Right cardiac atrium (tissue), 5 donors: ENCODE measurements at regions not wholly inside any gene's neighbourhood (a gene's known extent, or its start where the extent isn't known, plus 50 kb on each side); places are given as distances from the start of the nearest gene placed in this dataset.
A peak's percentile ranks its signal among the peaks of the same experiment; 100 is the strongest.

Experiments used
- ATAC-seq, 2 donors: fragments of 200-7000 bp; cut with Tn5 transposase; one replicate each; pipeline versions ENCODE4 v1.8.0 to v1.9.1; 2020; ENCODE audit warnings: moderate library complexity in 2 of 2, mild to moderate bottlenecking in 1 of 2
- DNase-seq, 3 donors: peaks; one replicate each; pipeline ENCODE4 v3.0.0-alpha.2; 2020
- H3K27ac ChIP-seq: one replicate; pipeline ENCODE4 v1.5.1; 2013; ENCODE audit warnings: mild to moderate bottlenecking, low read length, control low read depth, moderate library complexity
- H3K27me3 ChIP-seq: one replicate; pipeline ENCODE4 v1.6.1; 2013; ENCODE audit not compliant: control insufficient read depth, insufficient read depth
- H3K4me1 ChIP-seq: one replicate; pipeline ENCODE4 v1.6.1; 2013; ENCODE audit warnings: low read length; ENCODE audit not compliant: control insufficient read depth, insufficient read depth
- H3K4me3 ChIP-seq: one replicate; pipeline ENCODE4 v1.5.1; 2013; ENCODE audit warnings: low read length, control low read depth
- H3K9me3 ChIP-seq: one replicate; pipeline ENCODE4 v1.6.1; 2013; ENCODE audit warnings: low read length; ENCODE audit not compliant: control insufficient read depth
- whole genome bisulfite sequencing: extraction: QIAGEN DNeasy Blood & Tissue Kit; methylation state at CpG from one replicate; pipeline ENCODE4 v1.1.7; 2013; 5-methylcytosine and 5-hydroxymethylcytosine counted together
- intact Hi-C, 4 donors: fragments of 100-400 bp; cut with DNase I; formaldehyde crosslinking; loops; one replicate each; pipeline versions ENCODE4 v1.11.0 to v1.14.0; 2022 to 2023
- donor health status: healthy with polysubstance abuse.
- donor health status: DM: no; HTN: yes; CAD: no.
- donor health status: DM: no; HTN: no; CAD: no.
- donor health status: DM: no; HTN: yes; CAD: no; lungs with severe emphysema.
- donor health status: DM: yes; HTN: yes; CAD: no.

DNA sequence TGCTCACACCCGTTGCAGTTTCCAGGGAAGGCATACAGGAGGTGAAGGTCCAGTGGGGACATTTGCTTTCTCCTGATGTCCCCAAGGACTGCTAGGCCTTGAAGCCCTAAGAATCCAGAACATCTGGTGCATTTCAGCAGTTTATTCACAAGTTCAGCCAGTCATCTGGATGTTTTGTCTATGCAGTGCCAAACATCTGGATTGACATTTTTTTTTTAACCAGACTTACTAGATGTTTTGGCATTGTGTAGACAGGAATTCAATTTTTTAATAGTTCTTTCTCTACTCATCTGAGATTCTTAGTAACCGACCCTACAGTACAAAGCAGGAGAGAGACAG, 256.2 kb downstream of the CLIC5 start:
- no peak for DNase-seq
- Histone ChIP-seq H3K4me1 (no peaks in the 10 kb centered on the region), H3K27me3 (no peaks in the 10 kb centered on the region), H3K27ac (no peak overlapping the region), H3K9me3 (no peaks in the 10 kb centered on the region), H3K4me3 (no peak overlapping the region)
- intact Hi-C loops: no loop called here
- ATAC-seq: no peak
- WGBS: 48% methylated on average over 2 of the region's 2 CpGs

DNA sequence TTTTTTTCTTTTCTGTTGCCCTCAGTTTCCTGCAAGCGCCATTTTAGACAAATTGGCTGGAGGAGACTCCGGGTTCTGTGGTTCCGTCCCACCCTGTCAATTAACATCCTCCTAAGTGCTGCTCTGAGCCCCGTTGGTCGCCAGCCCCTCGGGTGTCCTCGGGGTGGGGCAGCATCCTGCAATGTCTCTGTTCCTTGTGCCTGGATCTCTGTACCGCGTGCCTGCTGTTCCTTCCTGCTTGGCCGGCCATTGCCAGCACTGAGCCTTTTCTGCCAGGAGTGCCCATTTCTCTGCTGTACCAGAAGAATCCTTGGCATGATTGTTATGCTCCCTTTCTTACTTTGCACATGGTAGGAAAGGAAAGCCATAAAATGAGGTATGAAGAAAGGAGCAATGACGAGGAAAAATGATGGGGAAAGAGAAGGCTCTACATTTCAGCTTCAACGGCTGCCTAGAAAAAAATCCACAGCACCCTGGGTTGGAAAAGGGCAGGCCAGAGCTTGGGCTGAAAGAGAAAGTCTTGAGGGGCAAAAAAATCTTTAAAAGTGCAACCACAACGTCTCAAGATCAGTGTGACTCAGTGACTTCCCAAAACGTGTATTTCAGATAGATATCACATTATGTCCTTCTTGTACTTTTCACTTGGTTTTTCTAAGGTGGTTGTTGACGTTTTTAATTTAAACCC, 256.7 kb downstream of the CLIC5 start:
- H3K4me1 ChIP-seq: no peaks in the 10 kb centered on the region
- intact Hi-C loops: no loop called here
- DNase-seq (no peak), ATAC-seq (no peak)
- no peak overlapping the region for H3K4me3 ChIP-seq
- H3K27me3 ChIP-seq: no peaks in the 10 kb centered on the region
- no peaks in the 10 kb centered on the region for H3K9me3 ChIP-seq
- H3K27ac ChIP-seq: no peak overlapping the region
- 71% methylated on average over 15 of the region's 15 CpGs for WGBS

DNA sequence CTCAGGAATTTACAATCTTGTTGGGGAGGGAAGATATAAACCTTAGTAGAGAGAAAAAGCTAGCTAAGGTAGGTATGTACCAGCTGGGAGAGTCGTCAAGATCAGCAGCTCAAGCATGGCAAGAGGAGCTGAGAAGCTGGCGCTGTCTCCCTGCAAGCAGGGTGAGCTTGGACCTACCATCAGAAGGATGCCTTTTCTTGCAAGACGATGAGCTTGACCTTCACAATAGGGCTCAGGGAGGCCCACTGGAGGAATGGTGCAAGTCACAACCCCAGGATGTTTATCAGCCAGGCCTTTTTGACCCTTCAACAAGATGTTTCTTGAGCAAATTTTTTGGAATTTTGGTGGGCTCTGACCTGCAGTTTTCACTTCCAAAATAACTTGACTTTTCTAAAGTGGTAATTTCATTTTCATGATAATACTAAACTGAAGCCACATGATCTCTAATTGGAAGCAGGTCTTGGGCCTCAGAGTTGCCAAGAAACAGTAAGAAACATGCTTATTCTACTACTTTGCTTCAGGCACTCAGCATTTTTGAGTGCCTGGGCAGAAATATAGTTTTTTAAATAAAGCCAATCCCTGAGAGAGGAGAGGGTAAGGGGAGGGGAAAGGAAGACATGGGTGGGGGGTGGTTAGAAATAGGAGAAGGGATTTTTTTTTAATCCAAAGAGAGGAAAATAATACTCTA, 258.1 kb downstream of the CLIC5 start:
- 75% methylated on average over 3 of the region's 3 CpGs for WGBS
- Histone ChIP-seq H3K27ac (no peak overlapping the region), H3K27me3 (no peaks in the 10 kb centered on the region), H3K4me1 (no peaks in the 10 kb centered on the region), H3K4me3 (no peak overlapping the region), H3K9me3 (no peaks in the 10 kb centered on the region)
- ATAC-seq (no peak), DNase-seq (no peak)
- intact Hi-C loops: no loop called here

DNA sequence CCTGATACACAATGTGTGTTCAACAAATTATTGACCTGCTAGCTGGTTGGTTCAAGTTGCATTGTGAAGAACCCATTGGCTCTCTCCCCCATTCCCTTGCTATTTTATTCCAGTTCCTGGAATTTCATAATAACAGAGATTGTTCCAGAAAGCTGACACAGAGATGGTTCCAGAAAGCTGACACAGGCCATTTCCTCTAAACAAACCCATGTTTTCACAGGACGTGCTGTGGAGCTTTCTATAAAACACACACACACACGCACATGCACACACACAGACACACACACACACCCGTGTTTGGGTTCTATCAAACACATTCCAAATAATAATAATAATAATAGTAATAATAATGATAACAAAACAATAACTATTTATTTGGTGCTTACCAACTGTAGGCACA, 259.1 kb downstream of the CLIC5 start:
- no peak for ATAC-seq
- no peaks in the 10 kb centered on the region for H3K27me3 ChIP-seq
- intact Hi-C loops: no loop called here

DNA sequence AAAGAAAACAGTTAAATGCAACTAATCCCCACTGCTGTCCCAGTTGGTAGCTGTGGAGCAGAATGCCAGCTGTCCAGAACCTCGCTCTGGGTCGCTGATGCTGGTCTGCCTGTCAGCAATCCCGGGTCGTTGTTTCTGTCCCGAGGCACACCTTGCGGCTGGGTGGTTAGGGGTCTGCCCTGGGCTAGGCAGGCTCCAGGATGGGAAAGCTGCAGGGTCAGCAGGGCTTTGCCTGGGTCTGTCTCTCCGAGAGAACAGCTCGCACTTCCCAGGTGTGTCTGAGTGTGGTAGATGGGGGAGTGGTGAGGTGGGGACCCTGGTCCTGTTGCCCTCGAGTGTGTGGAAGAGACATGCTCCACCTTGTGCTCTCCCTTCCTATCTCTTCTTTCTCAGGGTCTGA, 261.2 kb downstream of the CLIC5 start:
- 88% methylated on average over 9 of the region's 9 CpGs for WGBS
- Histone ChIP-seq H3K4me1 (no peaks in the 10 kb centered on the region), H3K4me3 (no peak overlapping the region), H3K9me3 (no peaks in the 10 kb centered on the region), H3K27me3 (no peaks in the 10 kb centered on the region), H3K27ac (no peak overlapping the region)
- peak in 1 of 3 donors; percentile 39 for DNase-seq
- intact Hi-C loops: no loop called here
- ATAC-seq: no peak

More for the DNA sequence above, 259.1 kb downstream of the CLIC5 start:
- 48% methylated on average over 3 of the region's 3 CpGs for WGBS
- Histone ChIP-seq H3K27ac (no peak overlapping the region), H3K4me3 (no peak overlapping the region), H3K9me3 (no peaks in the 10 kb centered on the region), H3K4me1 (no peaks in the 10 kb centered on the region)
- no peak for DNase-seq

DNA sequence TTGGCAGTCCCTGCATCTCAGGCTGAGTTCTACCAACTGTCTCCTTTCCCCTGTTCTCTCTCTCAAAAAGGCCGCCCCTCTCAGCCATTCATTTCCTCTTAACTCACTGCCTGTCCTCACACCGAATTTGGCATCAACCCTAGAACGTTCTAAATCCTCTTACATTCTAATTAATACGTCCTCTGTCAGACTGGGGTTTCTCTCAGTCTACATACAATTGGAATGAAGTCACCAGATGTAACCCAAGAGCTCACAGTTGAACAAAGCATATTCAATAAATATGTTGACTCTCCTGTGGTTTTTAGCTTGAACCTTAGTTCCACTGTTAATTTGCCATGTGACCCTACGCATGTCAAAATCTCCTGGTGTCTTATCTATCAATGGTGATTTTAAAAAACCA, 269.6 kb downstream of the CLIC5 start:
- H3K27me3 ChIP-seq: no peaks in the 10 kb centered on the region
- DNase-seq (no peak), ATAC-seq (no peak)
- no peaks in the 10 kb centered on the region for H3K4me1 ChIP-seq
- intact Hi-C loops: no loop called here
- 52% methylated on average over 5 of the region's 5 CpGs for WGBS
- H3K27ac ChIP-seq: no peak overlapping the region
- no peak overlapping the region for H3K4me3 ChIP-seq
- peaks cover 5% of the 10 kb centered on the region for H3K9me3 ChIP-seq

DNA sequence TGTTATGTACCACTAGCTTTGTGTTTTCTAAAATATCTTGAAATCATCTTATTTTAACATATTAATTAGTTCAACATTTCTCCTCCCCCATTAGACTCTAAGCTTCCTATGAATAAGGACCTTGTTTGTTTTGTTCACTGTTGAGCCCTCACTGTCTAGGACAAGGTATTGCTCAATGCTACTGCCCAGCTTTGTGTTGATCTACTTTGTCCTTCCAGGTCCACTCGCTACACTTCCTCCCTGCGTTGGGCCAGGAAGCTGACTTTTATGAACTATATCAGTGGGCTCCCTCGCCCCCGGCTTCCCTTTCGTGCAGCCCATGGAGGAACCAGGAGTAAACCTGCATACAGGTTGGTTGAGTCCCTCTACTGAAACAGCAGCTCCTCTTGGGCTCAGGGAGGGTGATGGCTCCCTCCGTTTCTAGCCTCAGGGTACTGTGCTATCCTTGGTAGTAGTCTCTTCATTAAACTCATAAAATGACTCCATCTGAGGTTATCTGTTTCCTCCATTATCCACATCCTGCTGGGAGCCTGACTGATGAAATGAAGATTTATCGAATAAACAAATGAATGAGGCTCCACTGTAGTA, 272.5 kb downstream of the CLIC5 start:
- Histone ChIP-seq H3K9me3 (peaks cover 4% of the 10 kb centered on the region), H3K27ac (no peak overlapping the region), H3K4me1 (no peaks in the 10 kb centered on the region), H3K27me3 (no peaks in the 10 kb centered on the region), H3K4me3 (no peak overlapping the region)
- WGBS: 77% methylated on average over 7 of the region's 7 CpGs
- intact Hi-C loops: no loop called here
- ATAC-seq: no peak
- no peak for DNase-seq

DNA sequence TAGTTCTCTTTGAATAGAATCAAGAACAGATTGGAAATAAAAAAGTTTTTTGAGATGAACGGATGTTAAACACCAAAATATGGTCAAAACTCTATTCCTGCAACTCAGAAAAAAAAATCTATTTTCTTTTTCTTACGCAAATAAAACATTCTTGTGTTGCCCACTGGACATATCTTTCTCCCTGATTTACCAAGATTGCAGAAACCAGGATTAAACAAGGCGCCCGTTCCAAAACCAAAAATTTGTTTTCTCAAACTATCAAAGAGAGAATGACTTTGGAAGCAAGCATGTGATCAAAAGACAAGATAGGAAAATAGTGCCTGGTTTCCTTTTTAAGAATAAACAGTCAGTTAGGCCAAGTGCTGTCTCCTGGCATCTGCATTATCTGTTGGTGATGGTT, 273.1 kb downstream of the CLIC5 start:
- Histone ChIP-seq H3K4me1 (no peaks in the 10 kb centered on the region), H3K27ac (no peak overlapping the region), H3K4me3 (no peak overlapping the region), H3K9me3 (no peaks in the 10 kb centered on the region), H3K27me3 (no peaks in the 10 kb centered on the region)
- DNase-seq (no peak), ATAC-seq (no peak)
- WGBS: 72% methylated on average over 4 of the region's 4 CpGs
- intact Hi-C loops: no loop called here

DNA sequence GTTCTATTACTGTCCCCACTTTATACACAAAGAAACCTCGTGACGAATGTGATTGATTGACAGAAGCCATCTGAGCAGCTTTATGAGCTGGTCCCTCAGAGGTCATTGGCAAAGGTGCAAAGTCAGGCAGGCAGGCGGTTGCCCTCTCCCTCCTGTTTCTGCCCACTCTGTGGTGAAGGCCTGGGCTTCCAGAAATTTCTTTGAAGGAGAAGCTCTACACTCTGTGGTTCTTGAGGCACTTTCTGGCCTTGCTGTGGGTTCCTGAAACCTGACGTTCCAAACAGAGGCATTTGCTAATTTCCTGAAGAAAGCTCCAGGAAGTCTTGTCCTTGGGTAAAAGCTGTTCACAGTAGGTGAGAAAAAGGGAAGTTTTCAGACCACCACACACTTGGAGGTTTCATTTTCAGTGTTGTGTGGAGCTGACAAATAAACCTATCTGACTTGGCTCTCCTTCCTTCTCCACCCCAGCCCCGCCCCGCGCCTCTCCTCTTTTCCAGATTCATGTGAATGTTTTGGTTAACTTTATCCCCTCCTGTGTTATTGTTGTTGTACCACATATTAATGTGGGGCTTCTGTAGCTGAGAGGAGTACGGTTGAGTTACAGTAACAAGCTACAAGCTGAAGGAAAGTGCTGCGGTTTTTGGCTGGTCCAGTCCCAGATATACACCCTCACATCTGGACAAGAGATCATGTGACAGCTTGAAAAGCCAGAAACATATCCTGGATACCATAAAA, 274.1 kb downstream of the CLIC5 start:
- intact Hi-C loops: no loop called here
- Histone ChIP-seq H3K9me3 (no peaks in the 10 kb centered on the region), H3K27me3 (no peaks in the 10 kb centered on the region), H3K27ac (no peak overlapping the region), H3K4me3 (no peak overlapping the region), H3K4me1 (no peaks in the 10 kb centered on the region)
- 67% methylated on average over 9 of the region's 9 CpGs for WGBS
- ATAC-seq (peak in 1 of 2 donors; percentile 36), DNase-seq (peak in 1 of 3 donors; percentile 44)

DNA sequence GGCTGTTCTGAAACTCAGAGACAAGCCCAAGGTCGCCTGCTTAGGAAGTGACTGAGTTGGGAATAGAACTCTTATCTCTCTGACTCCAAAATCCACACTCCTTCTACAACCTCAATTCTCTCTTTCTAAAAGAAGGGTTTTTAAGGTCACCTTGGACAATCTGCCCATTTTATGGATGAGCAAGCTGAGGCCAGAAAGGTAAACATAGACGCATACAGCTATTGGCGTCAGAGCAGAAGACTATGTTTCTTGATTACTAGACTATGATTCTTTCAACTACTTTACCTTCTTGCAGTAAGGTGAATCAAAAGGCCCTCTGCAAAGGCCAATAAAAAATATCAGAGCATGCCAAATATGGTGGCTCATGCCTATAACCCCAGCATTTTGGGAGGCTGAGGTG, 276.6 kb downstream of the CLIC5 start:
- no peaks in the 10 kb centered on the region for H3K4me1 ChIP-seq
- WGBS: 94% methylated on average over 3 of the region's 3 CpGs
- intact Hi-C loops: no loop called here
- H3K9me3 ChIP-seq: no peaks in the 10 kb centered on the region
- H3K4me3 ChIP-seq: no peak overlapping the region
- H3K27ac ChIP-seq: no peak overlapping the region
- ATAC-seq (no peak), DNase-seq (no peak)
- H3K27me3 ChIP-seq: no peaks in the 10 kb centered on the region

DNA sequence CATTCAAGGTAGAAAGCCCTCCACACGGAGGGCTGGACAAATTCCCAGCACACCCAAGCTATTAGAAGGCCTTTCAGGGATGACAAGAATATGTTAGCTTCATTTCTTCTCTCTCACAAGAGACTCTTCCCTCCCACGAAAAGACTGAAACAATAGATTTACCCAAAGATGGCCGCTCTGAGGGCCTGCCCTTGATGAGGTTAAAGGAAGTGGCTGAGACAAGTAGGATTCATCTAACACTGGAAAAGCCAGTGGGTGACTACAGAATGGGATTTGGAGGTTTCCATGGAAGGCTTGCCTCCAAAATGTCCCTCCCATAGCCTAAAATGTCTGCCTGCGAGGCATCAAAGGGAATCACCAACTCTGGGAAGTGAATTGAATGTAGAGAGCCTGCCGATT, 277.6 kb downstream of the CLIC5 start:
- H3K9me3 ChIP-seq: no peaks in the 10 kb centered on the region
- H3K27ac ChIP-seq: no peak overlapping the region
- H3K4me3 ChIP-seq: no peak overlapping the region
- H3K27me3 ChIP-seq: no peaks in the 10 kb centered on the region
- H3K4me1 ChIP-seq: no peaks in the 10 kb centered on the region
- intact Hi-C loops: no loop called here
- ATAC-seq: no peak
- WGBS: 85% methylated on average over 5 of the region's 5 CpGs
- no peak for DNase-seq
